KMS-11 (cell line): ENCODE measurements at regions not wholly inside any gene's neighbourhood (a gene's known extent, or its start where the extent isn't known, plus 50 kb on each side); places are given as distances from the start of the nearest gene placed in this dataset.

ENCODE experiments used
- H2AFZ ChIP-seq: fragments of 200-600 bp; sonication (generic); 2 replicates; pipeline ENCODE4 v1.6.1; 2016; ENCODE audit warnings: antibody characterized with exemption, mixed run types, low read depth
- H3K27ac ChIP-seq: fragments of 200-600 bp; sonication (generic); 2 replicates; pipeline ENCODE4 v1.6.1; 2016; ENCODE audit warnings: mild to moderate bottlenecking, mixed run types
- H3K27me3 ChIP-seq: fragments of 200-600 bp; sonication (generic); 2 replicates; pipeline ENCODE4 v1.6.1; 2017; ENCODE audit warnings: mild to moderate bottlenecking, low read depth, mixed run types, moderate library complexity; ENCODE audit not compliant: insufficient read depth
- H3K36me3 ChIP-seq: fragments of 200-600 bp; sonication (generic); 2 replicates; pipeline ENCODE4 v1.6.1; 2017; ENCODE audit warnings: mild to moderate bottlenecking, mixed run types; ENCODE audit not compliant: insufficient read depth
- H3K4me1 ChIP-seq: fragments of 200-600 bp; sonication (generic); 2 replicates; pipeline ENCODE4 v1.6.1; 2016; ENCODE audit warnings: mild to moderate bottlenecking, low read depth, mixed run types; ENCODE audit not compliant: poor library complexity, severe bottlenecking
- H3K4me2 ChIP-seq: fragments of 200-600 bp; sonication (generic); 2 replicates; pipeline ENCODE4 v1.7.0; 2016; ENCODE audit warnings: mild to moderate bottlenecking, mixed run types
- H3K4me3 ChIP-seq: fragments of 200-600 bp; sonication (generic); IDR thresholded peaks from 2 replicates; pipeline ENCODE4 v1.6.1; 2017; ENCODE audit warnings: low read depth, low read length, mixed read lengths; ENCODE audit not compliant: insufficient read depth
- H3K79me2 ChIP-seq: fragments of 200-600 bp; sonication (generic); 2 replicates; pipeline ENCODE4 v1.6.1; 2016; ENCODE audit warnings: low read depth, mixed run types; ENCODE audit not compliant: insufficient read depth
- H3K9ac ChIP-seq: fragments of 200-600 bp; sonication (generic); 2 replicates; pipeline ENCODE4 v1.6.1; 2016; ENCODE audit warnings: mild to moderate bottlenecking, mixed run types
- H4K20me1 ChIP-seq: fragments of 200-600 bp; sonication (generic); 2 replicates; pipeline ENCODE4 v1.6.1; 2016; ENCODE audit warnings: mild to moderate bottlenecking, mixed run types; ENCODE audit not compliant: insufficient read depth
- TF ChIP-seq, protein P1 (sequence below): fragments of 200-600 bp; sonication (generic); conservative IDR thresholded peaks from 2 replicates; pipeline ENCODE4 v1.6.1; 2017; ENCODE audit warnings: low read depth, mild to moderate bottlenecking, antibody characterized with exemption, low read length, moderate library complexity, mixed read lengths

DNA sequence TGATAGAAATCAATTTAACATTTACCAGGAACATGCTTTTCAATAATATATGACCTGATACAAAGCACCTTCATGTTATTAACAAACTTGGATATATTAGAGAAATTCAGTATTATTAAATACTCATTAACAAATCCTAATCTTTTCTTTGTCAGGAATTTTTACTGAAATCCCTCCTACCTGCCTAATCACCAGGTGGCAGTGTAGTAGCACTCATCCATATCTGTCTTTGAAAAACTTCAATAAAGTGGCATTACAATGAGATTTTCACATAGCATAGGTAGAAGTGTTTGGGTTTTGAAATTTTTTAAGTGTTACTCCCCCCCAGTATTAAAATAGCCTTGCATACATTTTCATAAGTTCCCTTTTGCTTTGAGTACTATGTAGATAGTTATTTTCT is 1246.6 kb upstream of the LRRN3 start:
- Histone ChIP-seq H3K36me3 (no peaks in the 10 kb centered on the region), H3K4me1 (no peaks in the 10 kb centered on the region), H3K9ac (no peak overlapping the region), H3K79me2 (no peaks in the 10 kb centered on the region), H3K27ac (no peak overlapping the region), H4K20me1 (no peaks in the 10 kb centered on the region), H2AFZ (no peak overlapping the region), H3K27me3 (no peaks in the 10 kb centered on the region), H3K4me3 (no peak overlapping the region), H3K4me2 (no peak overlapping the region)
- TF ChIP-seq, protein P1, sequence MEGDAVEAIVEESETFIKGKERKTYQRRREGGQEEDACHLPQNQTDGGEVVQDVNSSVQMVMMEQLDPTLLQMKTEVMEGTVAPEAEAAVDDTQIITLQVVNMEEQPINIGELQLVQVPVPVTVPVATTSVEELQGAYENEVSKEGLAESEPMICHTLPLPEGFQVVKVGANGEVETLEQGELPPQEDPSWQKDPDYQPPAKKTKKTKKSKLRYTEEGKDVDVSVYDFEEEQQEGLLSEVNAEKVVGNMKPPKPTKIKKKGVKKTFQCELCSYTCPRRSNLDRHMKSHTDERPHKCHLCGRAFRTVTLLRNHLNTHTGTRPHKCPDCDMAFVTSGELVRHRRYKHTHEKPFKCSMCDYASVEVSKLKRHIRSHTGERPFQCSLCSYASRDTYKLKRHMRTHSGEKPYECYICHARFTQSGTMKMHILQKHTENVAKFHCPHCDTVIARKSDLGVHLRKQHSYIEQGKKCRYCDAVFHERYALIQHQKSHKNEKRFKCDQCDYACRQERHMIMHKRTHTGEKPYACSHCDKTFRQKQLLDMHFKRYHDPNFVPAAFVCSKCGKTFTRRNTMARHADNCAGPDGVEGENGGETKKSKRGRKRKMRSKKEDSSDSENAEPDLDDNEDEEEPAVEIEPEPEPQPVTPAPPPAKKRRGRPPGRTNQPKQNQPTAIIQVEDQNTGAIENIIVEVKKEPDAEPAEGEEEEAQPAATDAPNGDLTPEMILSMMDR = peak; percentile 60; the same call in 1 of the 2 replicates

DNA sequence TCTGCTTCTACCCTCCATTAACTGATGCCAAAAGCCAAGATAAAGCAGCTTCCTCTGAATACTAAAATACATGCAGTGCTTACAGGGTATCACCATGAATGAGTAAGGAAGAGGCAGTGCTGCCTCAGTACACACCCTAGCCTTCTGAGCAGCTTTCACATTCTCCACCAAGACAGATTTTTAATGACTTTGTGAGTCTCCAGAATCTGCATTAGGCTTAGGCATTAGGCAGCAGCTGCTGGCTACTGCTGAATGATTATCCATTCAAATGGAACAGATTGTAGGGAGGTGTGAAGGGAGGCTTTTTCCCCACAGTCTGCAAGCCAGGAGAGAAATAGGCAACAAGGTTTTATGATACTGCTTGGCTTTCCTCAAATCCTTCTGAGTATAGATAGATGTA is 1226.7 kb upstream of the LRRN3 start:
- H2AFZ ChIP-seq = no peak overlapping the region
- no peaks in the 10 kb centered on the region for H3K79me2 ChIP-seq
- H3K27ac ChIP-seq = no peak overlapping the region
- H4K20me1 ChIP-seq = no peaks in the 10 kb centered on the region
- no peaks in the 10 kb centered on the region for H3K4me1 ChIP-seq
- no peak overlapping the region for H3K4me2 ChIP-seq
- H3K4me3 ChIP-seq = no peak overlapping the region
- H3K36me3 ChIP-seq = no peaks in the 10 kb centered on the region
- H3K27me3 ChIP-seq = no peaks in the 10 kb centered on the region
- H3K9ac ChIP-seq = no peak overlapping the region
- TF ChIP-seq, protein P1 = no peak

DNA sequence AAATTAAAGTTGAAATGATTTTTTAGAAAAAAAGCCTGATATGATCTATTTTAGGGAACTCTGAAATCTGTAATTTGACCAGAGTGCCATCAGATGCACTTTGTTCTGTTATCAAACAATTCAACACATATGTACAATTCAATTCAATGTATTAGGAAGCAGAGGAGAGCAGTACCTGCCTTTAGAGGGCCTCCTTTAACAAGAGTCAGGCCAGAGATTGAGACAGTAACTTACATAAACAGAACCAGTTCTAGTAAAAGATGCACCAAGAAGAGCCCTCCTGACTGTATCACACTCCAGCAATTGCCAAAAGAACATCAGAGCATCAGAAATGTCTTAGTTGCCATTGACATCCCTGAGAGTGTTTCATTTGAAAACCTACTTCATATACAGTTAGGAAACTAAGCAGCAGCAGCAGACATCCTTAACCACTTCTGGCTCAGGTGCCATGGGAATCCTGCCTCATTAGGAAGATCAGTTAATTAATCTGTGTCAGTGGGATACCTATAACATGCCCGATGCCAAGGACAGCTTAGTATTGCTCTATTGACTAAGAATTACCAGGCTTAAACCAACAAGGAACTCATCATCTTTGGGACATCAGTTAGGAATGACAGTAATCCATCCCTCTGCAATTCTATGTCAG is 1222.6 kb upstream of the LRRN3 start:
- TF ChIP-seq, protein P1 = no peak
- Histone ChIP-seq H2AFZ (no peak overlapping the region), H3K27me3 (no peaks in the 10 kb centered on the region), H3K4me3 (no peak overlapping the region), H4K20me1 (no peaks in the 10 kb centered on the region), H3K9ac (no peak overlapping the region), H3K36me3 (no peaks in the 10 kb centered on the region), H3K4me2 (no peak overlapping the region), H3K27ac (no peak overlapping the region), H3K79me2 (no peaks in the 10 kb centered on the region), H3K4me1 (no peaks in the 10 kb centered on the region)

DNA sequence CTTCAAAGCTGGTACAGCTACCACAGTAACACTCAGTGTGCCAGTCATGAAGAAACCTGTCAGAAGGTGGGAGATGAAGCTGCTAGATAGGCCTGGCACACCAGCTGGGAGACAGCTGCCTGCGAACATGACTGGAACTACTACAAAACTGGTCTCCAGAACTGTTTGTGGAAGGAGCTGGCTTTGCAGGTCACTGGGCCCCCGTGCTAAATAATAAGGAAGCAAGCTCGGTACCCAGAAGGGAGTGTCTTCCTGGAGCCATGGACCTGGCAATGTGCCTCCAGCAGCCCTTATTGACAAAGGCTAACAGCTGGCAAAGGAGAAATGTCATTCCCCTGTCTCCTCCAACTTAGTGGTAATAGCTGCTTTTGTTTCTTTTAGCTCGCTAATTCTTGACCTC is 1217.6 kb upstream of the LRRN3 start:
- H3K27me3 ChIP-seq = no peaks in the 10 kb centered on the region
- no peaks in the 10 kb centered on the region for H3K4me1 ChIP-seq
- no peaks in the 10 kb centered on the region for H3K79me2 ChIP-seq
- no peak overlapping the region for H2AFZ ChIP-seq
- H3K27ac ChIP-seq = no peak overlapping the region
- H3K4me3 ChIP-seq = no peak overlapping the region
- TF ChIP-seq, protein P1 = no peak
- H4K20me1 ChIP-seq = no peaks in the 10 kb centered on the region
- H3K9ac ChIP-seq = no peak overlapping the region
- no peaks in the 10 kb centered on the region for H3K36me3 ChIP-seq
- no peak overlapping the region for H3K4me2 ChIP-seq
